NCI-H226 (cell line): ENCODE measurements at regions not wholly inside any gene's neighbourhood (a gene's known extent, or its start where the extent isn't known, plus 50 kb on each side); places are given as distances from the start of the nearest gene placed in this dataset.
"Not testable (repeated sequence)": the region's sequence is repeated elsewhere in the genome, so short reads cannot be mapped to it uniquely, and the experiment has no call there.

ENCODE experiments used
- DNase-seq: peaks from one replicate; pipeline ENCODE4 v3.0.0-alpha.2; 2015

DNA sequence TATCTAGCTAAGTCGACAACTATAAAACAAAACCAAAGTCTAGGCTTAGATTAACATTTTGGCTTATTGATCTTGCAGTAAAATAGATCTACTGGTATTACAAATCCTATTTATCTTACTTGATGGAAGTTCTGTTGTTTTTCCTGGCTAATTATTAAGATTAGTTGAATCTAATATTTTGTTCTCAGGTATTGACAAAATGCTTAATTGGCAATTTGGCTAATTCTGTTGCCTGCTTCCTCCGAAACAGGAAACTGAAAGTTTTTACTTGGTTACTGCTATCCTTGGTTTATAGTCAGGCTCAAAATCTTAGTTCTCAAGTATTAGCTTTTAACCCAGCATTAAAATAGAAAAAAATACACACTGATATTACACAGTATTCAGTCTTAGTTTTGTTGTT lies 820.5 kb downstream of the NR2F1-AS1 start:
- DNase-seq: no peak

DNA sequence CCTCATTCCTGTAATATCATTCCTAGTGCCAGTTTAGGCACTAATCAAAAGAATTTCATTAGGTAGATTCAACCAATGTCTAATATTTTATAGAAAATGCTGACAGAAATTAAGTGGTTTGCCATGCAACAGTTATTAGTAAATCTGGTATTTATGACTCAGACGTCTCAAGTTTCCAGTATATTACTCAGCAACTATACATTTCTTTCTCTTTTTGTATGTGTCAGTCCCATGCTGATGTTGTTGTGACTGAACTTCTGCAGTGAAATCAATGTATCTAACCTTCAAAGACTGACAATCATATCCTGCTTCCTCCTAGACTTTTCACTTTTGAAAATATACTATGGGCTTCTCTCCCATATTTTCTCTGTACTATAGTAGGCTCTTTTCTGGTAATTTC lies 822.5 kb downstream of the NR2F1-AS1 start:
- DNase-seq: peak; percentile 41

DNA sequence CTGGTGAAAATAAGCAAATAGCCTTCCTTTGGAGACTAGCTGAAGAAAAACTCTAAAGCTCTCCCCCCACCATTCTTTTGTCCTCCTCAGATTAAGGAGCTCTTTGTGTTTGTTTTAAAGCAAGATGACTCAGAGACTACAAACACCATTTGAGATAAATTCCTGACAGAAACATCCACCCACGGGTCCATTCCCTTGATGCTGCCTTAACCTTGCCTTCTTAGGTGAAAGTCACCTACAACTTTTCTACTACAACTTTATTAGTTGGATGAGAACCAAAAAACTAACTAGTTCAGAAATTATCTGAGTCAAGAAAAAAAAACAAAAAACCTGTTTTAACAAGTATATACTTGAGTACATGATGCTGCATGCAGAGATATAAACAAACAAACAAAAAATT lies 831.1 kb downstream of the NR2F1-AS1 start:
- DNase-seq: peak; percentile 55

DNA sequence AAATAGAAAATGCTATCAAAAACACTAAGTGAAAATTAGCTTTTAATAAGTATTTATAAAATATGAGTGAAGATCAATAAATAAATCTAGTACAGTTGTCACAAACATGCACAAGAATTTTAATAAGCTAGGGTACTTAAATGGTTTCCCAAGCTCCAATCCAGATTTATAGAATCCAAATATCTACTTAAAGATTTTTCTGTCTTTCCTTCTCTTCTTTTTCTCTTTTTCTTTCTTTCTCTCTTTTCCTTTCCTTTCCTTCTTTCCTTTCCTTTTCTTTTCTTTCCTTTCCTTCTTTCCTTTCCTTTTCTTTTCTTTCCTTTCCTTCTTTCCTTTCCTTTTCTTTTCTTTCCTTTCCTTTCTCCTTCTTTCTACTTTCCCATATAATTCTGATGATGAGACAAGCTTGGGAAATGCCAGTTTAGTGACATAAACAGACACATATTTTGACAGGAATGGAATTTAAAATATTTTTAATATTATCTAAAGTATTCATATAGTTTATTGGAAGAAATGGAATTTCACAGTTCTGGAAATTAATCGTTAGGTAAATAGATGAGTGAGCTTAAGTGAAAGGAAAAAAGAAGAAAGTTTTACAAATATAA lies 832.8 kb downstream of the NR2F1-AS1 start:
- DNase-seq: no peak

DNA sequence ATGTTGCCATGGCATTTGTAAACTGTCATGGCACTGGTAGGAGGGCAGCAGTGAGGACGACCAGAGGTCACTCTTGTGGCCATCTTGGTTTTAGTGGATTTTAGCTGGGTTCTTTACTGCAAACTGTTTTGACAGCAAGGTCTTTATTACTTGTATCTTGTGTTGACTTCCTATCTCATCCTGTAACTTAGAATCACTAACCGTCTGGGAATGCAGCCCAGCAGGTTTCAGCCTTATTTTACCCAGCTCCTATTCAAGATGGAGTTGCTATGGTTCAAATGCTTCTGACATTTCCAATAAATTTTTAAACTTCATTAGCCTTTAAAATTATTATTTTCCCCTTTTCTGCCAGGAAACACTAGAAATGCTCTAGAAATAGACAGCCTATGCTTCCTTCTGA lies 839.1 kb downstream of the NR2F1-AS1 start:
- DNase-seq: no peak

DNA sequence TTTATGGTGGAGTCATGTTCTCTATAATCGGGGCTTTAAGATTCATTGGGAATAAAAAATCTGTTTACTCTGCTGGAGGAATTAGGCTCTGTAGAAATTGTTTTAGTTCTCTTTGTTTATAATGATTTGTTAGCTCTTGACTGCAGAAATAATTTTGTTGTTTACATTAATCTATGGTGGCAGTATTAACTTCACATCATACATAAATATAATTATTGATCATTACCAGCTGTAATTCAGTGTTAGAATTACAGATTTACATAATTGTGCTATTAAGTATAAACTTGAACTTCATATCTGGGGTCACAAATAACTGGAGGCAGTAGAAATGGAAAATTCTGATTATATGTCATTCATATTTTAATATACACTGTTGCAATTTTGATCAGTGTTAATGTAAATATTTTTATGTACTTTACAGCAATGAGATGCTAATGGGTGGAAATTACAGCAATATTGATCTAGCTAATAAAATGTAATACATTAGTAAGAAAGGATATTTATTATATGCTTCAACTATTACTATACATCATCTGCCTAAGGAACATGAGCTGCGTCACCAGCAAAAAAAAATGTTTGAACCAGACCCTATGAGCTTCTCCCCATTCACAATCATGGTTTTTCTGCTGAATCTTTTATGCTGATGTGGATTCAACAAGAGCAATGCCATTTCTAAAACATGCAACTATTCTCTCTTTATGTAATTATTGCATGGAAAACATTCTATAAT lies 846.6 kb downstream of the NR2F1-AS1 start:
- DNase-seq: no peak

DNA sequence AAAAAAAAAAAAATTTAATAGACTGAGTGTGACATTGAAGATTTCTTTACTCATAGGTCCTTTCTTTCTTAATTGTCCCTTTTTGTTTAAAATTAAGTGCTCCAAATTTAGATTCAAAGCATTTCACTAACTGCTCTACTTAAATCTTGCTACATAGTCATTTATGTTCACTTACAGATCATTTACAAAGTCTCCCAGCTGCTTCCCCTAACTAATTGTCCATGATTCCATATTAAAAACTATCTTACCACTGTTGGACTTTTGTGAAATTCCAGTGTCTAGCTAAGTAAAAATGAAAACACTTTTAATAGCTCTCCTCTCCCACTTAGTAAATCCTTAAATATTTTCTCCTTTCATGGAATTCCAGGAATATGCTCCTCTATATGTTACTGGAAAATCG lies 850.5 kb downstream of the NR2F1-AS1 start:
- DNase-seq: no peak

DNA sequence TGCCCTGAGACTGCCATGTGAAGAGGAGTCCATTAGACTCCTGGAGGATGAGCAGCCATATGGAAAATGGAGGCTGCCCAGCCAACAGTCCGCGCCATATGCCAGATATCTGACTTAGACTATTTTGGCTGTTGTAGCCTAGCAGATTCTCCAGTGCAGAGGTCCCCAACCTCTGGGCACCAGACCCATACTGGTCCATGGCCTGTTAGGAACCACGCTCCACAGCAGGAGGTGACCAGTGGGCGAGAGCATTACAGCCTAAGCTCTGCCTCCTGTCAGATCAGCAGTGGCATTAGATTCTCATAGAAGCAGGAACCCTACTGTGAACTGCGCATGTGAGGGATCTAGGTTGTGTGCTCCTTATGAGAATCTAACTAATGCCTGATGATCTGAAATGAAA lies 851.9 kb downstream of the NR2F1-AS1 start:
- DNase-seq: no peak

DNA sequence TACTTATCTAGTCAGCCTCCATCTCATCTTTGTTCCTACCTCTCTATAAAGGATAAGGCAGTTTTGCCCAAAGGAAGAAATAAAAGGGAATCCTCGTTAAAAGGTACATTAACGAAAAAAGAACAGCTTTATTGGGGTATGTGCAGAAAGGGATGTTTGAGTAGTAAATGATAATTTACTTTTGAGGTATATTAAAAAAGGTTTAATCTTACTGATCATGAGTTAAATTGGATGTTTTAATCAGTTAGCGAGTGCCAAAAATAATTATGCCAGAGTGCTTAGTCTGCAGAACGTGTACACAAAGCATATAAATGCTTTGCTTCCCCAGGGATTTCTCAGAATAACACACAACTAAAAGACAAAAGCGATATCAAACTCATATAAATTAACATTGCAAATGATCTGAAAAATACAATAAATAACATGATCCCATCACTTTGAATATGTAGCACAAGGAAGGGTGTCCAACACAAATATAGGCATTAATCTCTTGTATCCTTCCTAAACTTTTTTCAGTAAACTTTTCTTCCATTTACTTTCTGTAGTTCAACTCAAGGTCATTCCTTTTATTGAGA lies 865.0 kb downstream of the NR2F1-AS1 start:
- no peak for DNase-seq

DNA sequence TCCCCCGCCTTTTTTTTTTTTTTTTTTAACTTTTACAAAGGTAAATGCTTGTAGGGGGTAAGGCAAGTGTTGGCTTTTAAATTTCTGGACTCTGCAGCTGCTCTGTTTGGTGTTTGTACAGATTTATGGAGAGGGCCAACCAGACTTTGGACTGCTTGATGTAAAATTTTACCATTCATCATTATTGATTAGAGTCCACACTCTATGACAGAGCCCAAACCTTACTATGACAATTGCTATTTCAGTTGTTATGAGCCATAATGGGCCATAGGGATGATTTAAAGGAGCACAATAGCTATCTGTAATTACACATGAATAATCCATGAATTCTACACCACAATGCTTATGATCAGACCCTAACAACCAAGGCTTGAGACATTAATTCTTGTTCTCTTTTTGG lies 867.2 kb downstream of the NR2F1-AS1 start:
- DNase-seq: no peak

DNA sequence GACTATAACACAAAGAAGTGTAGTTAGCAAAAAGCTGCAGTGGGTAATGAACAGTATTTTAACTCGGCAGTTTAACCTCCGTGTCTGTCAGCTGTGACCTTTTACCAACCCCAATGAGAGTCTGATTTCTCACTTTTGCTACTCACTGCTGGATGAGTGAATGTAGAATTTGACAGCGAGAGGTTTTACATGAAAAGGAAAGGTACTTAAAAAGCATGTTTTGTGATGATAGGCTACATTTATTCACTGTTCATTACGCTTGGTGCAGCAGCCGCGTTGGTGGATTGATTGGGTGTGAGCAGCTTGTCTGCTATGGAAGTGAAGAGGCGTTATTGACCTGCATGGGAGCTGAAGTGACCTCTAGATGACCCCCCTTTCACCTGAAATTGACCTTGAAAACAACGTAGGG lies 867.7 kb downstream of the NR2F1-AS1 start:
- DNase-seq: no peak

DNA sequence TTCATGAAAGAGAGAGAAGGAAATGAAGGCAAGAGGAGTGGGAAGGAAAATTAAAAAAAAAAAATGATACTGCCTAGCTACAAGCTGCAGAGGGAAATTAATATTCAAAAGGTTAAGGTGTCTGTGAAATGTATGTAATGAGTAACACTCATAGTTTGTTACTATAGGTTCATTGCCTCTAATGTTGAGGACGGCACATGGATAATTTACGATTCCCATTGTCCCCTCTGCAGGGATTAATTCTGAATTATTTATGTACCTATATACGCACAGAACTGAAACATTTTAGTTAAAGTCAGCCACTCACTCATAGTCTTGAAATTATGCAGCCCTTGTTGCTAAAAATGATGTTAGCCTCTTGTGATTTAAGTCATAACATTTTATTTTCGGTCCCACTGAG lies 869.1 kb downstream of the NR2F1-AS1 start:
- DNase-seq: no peak

DNA sequence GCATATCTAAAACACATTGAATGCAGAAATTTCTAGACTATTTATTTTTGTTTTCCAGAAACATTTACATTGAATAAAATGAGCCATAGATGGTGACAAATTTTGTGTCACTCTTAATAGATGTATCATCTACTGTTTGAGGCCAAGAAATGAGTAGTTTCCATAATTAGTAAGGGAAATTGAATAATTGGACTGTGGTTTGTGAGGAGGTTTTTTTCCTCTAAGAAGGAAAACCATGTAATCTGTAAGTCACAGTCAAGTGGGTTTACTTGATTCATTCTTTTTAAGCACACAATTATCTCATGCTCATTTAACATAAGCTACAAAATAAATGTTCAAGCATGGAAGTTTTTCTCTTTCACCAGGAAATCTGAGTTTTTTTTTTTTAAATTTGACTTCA lies 876.4 kb downstream of the NR2F1-AS1 start:
- DNase-seq: no peak

DNA sequence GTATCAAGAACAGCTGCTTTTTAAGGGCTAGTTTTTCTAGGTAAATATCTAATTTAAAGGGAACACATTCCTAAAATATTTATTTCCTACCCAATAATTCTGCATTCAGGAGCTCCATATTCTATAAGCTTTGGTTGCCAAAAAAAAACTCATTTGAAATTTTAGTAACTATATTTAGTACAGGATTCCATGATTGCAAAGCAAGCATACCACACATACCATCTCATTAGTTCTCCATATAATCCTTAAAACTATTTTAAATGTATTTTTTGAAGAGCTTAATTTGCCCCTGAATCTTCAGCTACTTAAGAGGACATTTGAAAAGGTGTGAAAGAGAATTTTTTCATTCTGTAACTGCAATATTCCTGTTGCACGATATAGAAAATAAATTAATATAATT lies 877.0 kb downstream of the NR2F1-AS1 start:
- no peak for DNase-seq

DNA sequence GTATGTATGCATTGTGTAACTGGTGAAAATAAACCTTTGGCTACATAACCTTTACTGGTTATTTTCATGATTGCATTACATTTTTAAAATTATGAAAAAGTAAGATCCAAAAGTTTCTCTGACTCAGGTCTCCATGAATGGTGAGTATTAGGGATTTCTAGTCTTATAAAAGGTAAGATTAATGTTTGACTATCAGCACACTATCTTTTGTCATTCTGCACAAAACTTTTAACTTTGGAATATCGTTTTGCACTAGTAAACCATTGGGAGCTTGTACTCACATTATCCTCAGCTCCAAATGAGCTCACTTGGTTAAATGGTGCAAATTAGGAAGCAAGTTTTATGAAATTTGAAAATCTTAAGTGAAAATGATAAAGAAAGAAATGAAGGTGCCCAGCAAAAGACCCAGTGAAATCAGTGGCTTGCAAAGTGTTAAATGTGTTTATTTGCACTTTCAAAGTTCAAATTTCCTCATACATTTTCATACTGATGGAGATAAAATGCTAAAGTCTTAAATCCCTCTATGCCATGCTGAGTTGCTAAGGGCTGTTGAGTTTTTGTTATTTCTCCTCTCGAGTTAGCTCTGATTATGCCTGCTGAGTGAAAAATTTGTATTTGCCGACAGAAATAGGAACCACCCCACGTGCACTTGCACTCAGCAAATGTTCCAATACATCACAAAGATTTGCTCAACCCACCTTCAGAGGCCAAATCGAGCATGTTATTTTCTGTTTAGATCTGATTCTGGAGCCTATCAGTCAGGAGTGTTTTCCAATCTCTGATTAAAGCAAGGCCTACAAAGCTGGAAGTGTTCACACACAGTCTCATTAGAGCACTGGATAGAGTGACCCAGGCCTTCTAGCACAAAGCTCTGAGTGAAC lies 885.7 kb downstream of the NR2F1-AS1 start:
- no peak for DNase-seq

DNA sequence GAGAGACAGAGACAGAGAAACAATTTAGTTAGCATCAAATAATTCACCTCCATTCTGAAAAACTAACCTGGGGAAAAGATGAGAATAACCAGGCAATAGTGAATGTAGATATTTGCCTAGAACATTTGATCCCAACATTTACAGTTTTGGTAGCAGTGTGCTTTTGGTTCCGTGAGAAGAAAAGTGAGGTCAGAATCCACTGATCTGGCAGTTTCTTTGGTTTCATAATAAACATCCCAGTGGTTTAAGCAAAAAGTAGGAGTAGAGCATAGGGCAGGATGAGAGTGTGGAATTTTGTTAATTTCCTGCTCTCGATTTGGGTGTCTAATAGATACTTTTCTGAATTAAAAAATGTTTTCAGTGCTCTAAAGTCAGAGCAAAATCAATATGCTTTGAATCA lies 887.0 kb downstream of the NR2F1-AS1 start:
- DNase-seq: no peak

DNA sequence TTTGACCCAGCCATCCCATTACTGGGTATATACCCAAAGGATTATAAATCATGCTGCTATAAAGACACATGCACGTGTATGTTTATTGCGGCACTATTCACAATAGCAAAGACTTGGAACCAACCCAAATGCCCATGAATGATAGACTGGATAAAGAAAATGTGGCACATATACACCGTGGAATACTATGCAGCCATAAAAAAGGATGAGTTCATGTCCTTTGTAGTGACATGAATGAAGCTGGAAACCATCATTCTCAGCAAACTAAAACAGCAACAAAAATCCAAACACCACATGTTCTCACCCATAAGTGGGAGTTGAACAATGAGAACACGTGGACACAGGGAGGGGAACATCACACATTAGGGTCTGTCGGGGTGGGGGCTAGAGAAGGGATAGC lies 889.1 kb downstream of the NR2F1-AS1 start:
- not testable (repeated sequence) for DNase-seq

DNA sequence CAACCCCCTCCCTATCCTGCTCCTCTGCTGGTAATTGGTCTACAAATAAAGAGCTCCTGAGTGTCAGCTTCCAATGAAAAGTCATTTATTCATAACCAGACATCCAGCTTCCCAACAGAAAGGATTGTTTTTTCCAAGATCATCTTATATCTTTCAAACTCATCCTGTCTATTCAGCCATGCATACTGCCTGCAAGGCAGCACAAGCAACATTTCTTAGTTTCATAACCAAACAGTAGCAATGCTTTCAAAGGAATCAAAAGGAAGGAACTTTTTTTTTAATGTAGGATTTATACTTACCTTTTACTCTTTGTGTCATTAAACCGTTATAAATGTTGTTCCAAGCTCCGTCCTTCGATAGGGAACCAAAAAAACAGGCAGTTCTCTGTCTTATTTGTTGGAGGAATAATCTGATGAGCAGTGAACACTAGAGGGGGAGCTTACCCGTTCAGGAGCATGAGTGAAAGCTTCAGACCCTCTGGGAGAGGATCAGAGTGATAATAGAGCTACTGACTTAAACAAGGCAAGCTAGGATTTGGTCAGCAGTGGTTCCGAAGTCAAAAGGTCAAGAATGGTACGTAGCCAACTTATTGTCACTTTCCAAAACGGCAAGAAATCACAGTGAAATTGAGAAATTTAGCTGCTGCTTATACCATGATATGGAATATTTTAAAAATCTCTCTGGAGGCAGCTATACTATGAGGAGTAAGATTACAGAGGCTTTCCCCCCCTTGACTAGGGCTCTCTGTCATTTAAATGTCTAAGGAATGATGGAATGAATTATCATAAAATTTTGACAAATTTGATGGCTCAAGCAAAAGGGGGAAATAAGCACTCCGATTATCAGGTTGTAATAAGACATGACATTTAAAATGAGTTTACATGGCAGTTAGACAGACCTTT lies 892.9 kb downstream of the NR2F1-AS1 start:
- no peak for DNase-seq

DNA sequence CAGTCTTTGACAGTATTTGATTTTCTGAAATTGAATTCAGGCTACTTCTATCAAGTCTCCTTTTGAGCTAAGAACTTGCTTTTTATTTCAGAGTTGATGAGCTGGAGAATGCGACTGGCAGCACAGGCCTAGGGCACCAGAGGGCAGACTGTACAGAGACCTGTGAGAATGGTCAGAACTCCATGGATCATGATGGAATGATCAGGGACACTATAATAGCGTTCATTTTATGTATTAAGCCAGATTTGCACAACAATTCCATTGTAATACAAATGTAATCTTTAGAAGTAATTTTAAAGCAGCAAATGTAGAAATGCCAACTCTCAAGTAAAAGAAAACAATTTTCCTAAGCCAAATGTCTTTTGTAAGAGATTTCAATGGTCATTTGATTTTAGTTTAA lies 902.4 kb downstream of the NR2F1-AS1 start:
- DNase-seq: no peak

DNA sequence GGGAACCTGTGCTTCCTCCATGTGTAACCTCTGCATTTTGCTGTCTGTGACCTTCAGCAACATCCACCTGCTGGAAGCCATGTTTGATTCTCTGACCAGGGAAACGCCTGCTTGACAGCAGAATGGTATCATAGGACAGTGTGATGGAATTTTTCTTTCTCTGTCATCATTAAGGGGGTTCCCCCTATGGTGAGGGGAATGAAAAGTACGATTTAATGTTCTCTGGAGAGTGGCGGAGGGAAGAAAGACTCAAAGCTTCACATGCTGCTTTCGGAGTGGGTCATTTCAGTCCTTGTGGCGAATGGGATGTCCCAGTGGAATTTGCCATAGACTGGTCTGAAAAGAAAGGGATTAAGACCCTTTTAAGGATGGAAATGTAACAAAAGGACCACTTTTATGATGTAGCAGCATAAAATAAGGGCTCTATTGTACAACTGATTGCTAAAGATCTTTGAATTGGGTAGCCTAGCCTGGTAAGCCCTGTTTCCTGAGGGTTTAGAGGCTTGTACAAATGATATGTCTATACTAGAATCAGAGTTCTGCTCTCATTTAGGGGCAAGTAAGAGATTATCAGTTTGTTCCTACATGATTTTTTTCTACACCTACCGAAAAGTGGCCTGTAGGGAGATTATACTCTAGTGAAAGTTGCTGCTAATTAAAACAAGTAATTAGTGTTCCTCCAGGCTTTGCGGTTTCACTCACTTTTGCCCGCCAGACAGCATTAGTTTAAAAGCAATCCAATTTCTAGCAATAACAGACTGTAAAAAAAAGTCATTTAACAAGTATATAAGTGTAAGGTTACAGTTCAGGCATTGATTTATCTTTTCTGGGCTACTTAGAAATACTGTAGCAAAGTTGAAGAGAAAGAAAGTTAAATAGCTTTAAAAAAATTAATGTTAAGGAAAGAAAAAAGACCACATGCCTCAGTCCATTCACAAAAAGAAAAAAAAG lies 904.5 kb downstream of the NR2F1-AS1 start:
- no peak for DNase-seq

DNA sequence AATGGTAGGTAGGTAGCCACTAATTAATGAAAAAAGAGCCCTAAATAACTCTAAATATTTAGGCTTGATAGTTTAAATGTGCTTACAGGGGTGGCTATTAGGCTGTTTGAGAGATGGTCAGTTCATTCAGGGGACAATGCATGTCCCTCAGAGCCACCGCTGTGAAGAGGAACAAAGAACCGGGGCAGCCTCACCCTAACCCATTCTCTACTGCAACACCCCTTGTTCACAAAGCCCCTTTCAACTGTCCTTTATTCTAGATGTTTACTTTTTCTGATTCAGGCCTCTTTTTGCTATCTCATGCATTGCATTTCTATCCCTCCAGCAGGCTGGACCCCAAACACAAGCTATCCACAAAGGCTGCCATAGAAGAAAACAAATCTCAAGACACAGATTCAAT lies 906.7 kb downstream of the NR2F1-AS1 start:
- no peak for DNase-seq
